ENCODE measurements at regions not wholly inside any gene's neighbourhood (a gene's known extent, or its start where the extent isn't known, plus 50 kb on each side); places are given as distances from the start of the nearest gene placed in this dataset.

DNA sequence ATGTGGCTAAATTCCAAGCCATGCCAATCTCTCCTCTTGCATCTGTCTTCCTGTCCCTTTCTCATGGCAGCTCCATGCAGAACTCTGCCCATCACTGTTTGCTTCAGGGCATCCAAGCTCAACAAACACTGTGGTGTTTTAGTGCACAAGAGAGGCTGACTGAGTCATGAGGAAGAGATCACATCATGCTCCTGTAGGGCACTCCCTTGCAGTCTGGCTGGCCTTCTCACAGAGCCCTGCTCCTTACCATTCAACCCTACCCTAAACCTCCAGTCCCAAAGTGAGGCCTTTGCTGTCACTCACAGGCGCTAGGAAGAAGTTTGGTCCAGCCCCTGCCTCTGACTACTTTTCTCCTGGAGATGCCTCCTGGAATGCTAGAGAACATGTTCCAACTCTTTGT is 194.0 kb downstream of the LRATD1 start:
- no peak for TF ChIP-seq CTCF (conservative IDR thresholded peaks at IDR 0.05; ENCODE audit: low read depth, low read length)
- TF ChIP-seq EZH2phosphoT487 (IDR thresholded peaks at IDR 0.05; ENCODE audit: borderline replicate concordance, low read length) = no peak

Data from PC-3 (cell line).